RWPE1 (cell line): ENCODE measurements at regions not wholly inside any gene's neighbourhood (a gene's known extent, or its start where the extent isn't known, plus 50 kb on each side); places are given as distances from the start of the nearest gene placed in this dataset.

Experiments used
- CTCF ChIA-PET: fragments of 350-600 bp; sonication (Branson Sonifier 250); formaldehyde crosslinking; extraction: SDS; loops from one replicate; lab custom pipeline; 2021; lab: Yijun Ruan, JAX
- POLR2A ChIA-PET: fragments of 400-600 bp; formaldehyde crosslinking; extraction: SDS; loops from one replicate; lab custom pipeline; 2020; ENCODE audit warnings: antibody characterized with exemption; ENCODE audit not compliant: low non-redundant PET; lab: Yijun Ruan, JAX
- DNase-seq: peaks from one replicate; pipeline ENCODE4 v3.0.0; 2012; ENCODE audit warnings: low spot score
- H3K27ac ChIP-seq: fragments of 450-650 bp; 2 replicates; pipeline ENCODE4 v1.5.1; 2017
- CTCF ChIP-seq: fragments of 450-650 bp; conservative IDR thresholded peaks from 2 replicates; pipeline ENCODE4 v1.5.1; 2017; ENCODE audit warnings: low read depth, mild to moderate bottlenecking

- DNase-seq, result no peak
- no peak for TF ChIP-seq CTCF
- ChIA-PET CTCF (no interaction called here), POLR2A (no interaction called here)
- no peak overlapping the region for H3K27ac ChIP-seq
Observed at GRCh38 chr10:33942508-33942907, 608.0 kb upstream of the NRP1 start.

GRCh38 chr10:33939892-33940291 lies 605.4 kb upstream of the NRP1 start:
- CTCF ChIA-PET, result interaction anchor here (0.6 kb wide), 1 partner anchor 568 kb away, joined by 3 read pairs; no protein-coding TSS in a partner anchor
- no peak for TF ChIP-seq CTCF
- POLR2A ChIA-PET, result no interaction called here
- peak; percentile 23 for DNase-seq
- H3K27ac ChIP-seq, result no peak overlapping the region

DNA sequence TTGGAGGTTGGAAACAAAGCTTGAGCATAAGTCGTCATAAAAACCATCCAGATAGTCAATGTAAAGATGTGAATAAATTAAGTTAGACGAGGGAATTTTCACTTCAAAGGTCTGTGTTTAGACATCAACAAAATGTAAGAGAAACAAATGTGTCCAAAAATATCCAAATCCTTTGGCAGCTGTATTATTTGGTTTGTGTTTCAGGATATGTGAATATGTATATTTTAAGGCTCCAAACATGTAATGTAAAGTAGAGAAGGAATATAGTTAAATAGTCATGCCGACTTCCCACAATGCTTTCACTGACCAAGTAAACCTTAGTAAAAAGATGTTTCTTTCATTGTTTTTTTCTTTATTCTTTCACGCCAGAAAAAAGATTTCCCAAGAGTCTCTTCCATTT lies 604.9 kb upstream of the NRP1 start:
- ChIA-PET POLR2A (no interaction called here), CTCF (no interaction called here)
- DNase-seq, result no peak
- no peak for TF ChIP-seq CTCF
- H3K27ac ChIP-seq, result no peak overlapping the region

DNA sequence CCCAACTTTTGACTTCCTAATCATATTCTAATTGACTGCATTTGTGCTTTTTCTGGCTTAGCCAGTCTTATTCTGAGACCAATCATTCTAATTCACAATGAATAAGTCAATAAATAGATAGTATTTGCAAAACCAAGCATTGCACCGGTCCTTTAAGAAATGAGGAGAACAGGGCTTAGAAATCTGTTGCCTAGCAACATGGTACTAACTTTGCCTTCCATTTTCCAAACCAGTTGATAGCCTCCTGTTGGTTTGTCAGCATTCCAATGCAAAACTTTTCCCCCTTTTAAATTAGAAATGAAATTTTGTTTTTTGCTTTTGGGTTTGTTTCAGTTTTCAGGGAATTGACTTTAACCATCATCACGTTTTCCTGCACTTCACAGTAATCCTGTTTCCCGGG lies 603.5 kb upstream of the NRP1 start:
- CTCF ChIA-PET, result no interaction called here
- DNase-seq, result no peak
- POLR2A ChIA-PET, result no interaction called here
- H3K27ac ChIP-seq, result no peak overlapping the region
- TF ChIP-seq CTCF, result no peak

DNA sequence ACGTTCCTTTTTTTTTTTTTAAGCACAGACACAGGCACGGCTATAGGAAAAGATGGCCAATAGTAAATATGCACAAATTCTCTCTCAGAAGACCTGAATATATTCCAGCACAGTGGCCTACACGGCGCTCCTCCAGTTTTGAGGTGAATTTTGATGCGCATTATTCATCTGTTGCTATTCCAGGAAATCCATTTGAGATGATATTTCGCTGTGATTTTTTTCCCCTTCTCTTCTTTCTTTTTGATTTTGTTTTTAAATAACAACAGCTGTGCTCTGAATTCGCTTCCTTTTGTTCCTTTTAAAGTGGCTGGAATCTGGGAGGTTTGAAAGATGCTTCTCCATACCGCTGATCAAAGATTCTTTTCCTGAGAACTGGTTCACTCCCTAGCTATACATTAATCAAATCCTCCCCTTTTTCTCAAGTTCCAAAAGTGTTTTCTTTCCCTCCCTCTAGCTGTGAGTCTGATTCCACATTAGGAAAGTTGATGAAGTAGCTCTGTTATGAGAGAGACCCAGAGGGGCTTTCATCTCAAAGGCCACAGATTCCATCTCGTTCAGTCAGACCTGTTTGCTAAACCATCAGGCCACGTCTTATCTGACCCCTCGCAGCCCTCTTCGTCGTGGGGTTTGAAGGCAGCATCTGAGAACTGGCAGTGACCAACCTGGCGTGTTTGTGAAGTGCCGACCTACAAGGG lies 602.7 kb upstream of the NRP1 start:
- ChIA-PET POLR2A (no interaction called here), CTCF (interaction anchor here (0.6 kb wide), 2 partner anchors 9 to 883 kb away, joined by 3 read pairs; no protein-coding TSS in a partner anchor)
- TF ChIP-seq CTCF, result no peak
- DNase-seq, result no peak
- H3K27ac ChIP-seq, result no peak overlapping the region

GRCh38 chr10:33935350-33935749 lies 600.9 kb upstream of the NRP1 start:
- CTCF ChIA-PET, result no interaction called here
- no peak overlapping the region for H3K27ac ChIP-seq

More at GRCh38 chr10:33935350-33935749, 600.9 kb upstream of the NRP1 start:
- POLR2A ChIA-PET, result no interaction called here
- no peak for DNase-seq
- TF ChIP-seq CTCF, result no peak
